ENCODE measurements at regions not wholly inside any gene's neighbourhood (a gene's known extent, or its start where the extent isn't known, plus 50 kb on each side); places are given as distances from the start of the nearest gene placed in this dataset.

DNA sequence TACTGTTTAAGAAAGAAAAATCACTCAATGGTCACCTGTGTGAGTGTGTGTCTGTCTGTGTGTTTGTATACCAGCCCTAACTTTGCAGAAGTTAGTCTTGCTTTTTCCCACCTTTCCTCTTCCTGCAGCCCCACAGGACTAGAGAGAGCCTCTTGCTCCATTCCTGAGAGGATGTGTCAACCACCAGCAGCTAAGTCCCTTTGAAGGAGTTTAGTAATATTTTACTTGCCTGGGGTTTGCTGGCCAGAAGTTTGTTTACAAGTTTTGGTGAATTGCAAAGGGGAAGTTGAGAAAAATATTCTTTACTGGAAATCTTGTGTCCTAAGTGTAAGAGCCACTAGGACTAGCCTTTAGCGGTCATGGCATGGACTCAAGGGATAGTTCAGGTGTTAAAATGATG is 316.2 kb downstream of the BRINP1 start:
- TF ChIP-seq, protein P1, sequence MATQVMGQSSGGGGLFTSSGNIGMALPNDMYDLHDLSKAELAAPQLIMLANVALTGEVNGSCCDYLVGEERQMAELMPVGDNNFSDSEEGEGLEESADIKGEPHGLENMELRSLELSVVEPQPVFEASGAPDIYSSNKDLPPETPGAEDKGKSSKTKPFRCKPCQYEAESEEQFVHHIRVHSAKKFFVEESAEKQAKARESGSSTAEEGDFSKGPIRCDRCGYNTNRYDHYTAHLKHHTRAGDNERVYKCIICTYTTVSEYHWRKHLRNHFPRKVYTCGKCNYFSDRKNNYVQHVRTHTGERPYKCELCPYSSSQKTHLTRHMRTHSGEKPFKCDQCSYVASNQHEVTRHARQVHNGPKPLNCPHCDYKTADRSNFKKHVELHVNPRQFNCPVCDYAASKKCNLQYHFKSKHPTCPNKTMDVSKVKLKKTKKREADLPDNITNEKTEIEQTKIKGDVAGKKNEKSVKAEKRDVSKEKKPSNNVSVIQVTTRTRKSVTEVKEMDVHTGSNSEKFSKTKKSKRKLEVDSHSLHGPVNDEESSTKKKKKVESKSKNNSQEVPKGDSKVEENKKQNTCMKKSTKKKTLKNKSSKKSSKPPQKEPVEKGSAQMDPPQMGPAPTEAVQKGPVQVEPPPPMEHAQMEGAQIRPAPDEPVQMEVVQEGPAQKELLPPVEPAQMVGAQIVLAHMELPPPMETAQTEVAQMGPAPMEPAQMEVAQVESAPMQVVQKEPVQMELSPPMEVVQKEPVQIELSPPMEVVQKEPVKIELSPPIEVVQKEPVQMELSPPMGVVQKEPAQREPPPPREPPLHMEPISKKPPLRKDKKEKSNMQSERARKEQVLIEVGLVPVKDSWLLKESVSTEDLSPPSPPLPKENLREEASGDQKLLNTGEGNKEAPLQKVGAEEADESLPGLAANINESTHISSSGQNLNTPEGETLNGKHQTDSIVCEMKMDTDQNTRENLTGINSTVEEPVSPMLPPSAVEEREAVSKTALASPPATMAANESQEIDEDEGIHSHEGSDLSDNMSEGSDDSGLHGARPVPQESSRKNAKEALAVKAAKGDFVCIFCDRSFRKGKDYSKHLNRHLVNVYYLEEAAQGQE (IDR thresholded peaks at IDR 0.05; ENCODE audit: insufficient read depth in 1 of 2, low read depth in 2 of 2, low read length in 2 of 2), result no peak
- no peak for TF ChIP-seq POLR2AphosphoS5 (IDR thresholded peaks at IDR 0.05; ENCODE audit: low read depth, low read length)
- TF ChIP-seq SIN3A (IDR thresholded peaks at IDR 0.05; ENCODE audit: borderline replicate concordance, insufficient read depth, low read length), result no peak
- no peak for TF ChIP-seq TAF1 (IDR thresholded peaks at IDR 0.05; ENCODE audit: borderline replicate concordance, insufficient read depth, low read length)
- TF ChIP-seq FOXP2 (optimal IDR thresholded peaks at IDR 0.05; ENCODE audit: borderline replicate concordance, extremely low read depth, extremely low read length, insufficient read depth), result no peak

DNA sequence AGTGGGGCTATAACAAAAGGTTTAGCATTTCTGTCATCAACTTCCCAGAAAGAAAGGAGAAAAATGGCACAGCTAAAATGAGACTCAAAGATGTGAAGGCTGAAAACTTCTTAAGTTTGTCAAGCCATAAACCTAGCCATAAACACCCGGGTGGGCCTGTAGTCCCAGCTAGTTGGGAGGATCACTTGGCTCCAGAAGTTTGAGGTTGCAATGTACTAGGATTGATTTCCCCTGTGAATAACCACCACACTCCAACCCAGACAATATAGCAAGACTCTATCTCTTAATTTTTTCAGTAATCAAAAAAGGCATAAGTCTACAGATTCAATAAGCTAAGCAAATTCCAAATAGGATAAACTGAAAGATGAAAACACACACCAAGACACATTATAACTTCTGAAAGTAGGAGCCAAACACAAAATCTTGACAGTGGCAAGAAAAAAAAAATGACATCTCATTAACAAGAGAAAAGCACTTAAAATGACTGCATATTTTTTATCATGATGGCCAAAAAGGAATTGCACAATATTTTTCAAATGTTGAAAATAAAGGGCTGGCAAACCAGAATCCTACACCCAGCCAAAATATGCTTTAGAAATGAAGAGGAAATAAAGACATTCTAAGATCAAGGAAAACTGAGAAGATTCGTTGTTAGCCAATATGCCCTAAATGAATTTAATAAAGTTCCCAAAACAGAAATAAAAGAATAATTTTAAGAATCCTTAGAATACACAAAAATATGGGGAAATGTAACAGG is 308.4 kb downstream of the BRINP1 start:
- TF ChIP-seq POLR2AphosphoS5 (IDR thresholded peaks at IDR 0.05; ENCODE audit: low read depth, low read length) (no peak), SIN3A (IDR thresholded peaks at IDR 0.05; ENCODE audit: borderline replicate concordance, insufficient read depth, low read length) (no peak), FOXP2 (optimal IDR thresholded peaks at IDR 0.05; ENCODE audit: borderline replicate concordance, extremely low read depth, extremely low read length, insufficient read depth) (no peak), TAF1 (IDR thresholded peaks at IDR 0.05; ENCODE audit: borderline replicate concordance, insufficient read depth, low read length) (no peak)
- TF ChIP-seq, protein P1 (IDR thresholded peaks at IDR 0.05; ENCODE audit: insufficient read depth in 1 of 2, low read depth in 2 of 2, low read length in 2 of 2), result no peak

DNA sequence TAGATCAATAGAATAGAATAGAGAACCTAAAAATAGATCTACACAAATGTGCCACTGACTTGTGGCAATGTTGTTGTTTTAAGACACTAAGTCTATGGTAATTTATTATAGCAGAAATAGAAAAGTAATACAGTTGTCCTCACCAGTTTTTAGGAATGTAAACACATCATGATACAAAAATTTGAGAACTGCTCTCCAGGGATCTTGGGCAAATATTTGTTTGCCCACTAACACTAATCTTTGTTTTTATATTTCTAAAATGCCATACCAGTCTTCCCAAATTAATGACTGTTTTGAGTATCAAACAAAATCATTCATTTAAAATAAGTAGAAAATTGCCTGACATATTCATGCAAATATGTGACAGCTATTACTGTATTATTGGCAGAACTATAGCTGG is 297.6 kb downstream of the BRINP1 start:
- TF ChIP-seq, protein P1 (IDR thresholded peaks at IDR 0.05; ENCODE audit: insufficient read depth in 1 of 2, low read depth in 2 of 2, low read length in 2 of 2), result no peak
- no peak for TF ChIP-seq SIN3A (IDR thresholded peaks at IDR 0.05; ENCODE audit: borderline replicate concordance, insufficient read depth, low read length)
- TF ChIP-seq TAF1 (IDR thresholded peaks at IDR 0.05; ENCODE audit: borderline replicate concordance, insufficient read depth, low read length), result no peak
- no peak for TF ChIP-seq POLR2AphosphoS5 (IDR thresholded peaks at IDR 0.05; ENCODE audit: low read depth, low read length)
- no peak for TF ChIP-seq FOXP2 (optimal IDR thresholded peaks at IDR 0.05; ENCODE audit: borderline replicate concordance, extremely low read depth, extremely low read length, insufficient read depth)

DNA sequence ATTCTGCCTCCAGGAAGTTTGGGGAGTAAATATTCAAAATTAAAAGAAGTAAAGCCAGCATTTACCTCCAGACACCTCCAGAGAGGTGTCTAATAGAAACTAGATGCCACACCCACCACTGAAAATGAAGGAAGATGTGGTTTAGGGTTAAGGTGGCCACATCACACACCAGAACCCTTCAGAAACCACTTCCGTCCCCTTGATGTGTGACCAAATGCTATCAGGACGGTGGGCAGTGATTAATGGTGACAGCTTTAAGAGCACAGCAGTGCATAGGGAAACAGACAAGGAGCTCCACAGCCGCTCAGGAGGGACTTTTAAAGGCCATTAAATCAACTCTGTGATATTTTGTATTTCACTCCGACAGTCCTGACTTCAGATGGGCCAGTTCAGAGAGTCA is 295.2 kb downstream of the BRINP1 start:
- TF ChIP-seq, protein P1 (IDR thresholded peaks at IDR 0.05; ENCODE audit: insufficient read depth in 1 of 2, low read depth in 2 of 2, low read length in 2 of 2), result no peak
- no peak for TF ChIP-seq TAF1 (IDR thresholded peaks at IDR 0.05; ENCODE audit: borderline replicate concordance, insufficient read depth, low read length)
- TF ChIP-seq FOXP2 (optimal IDR thresholded peaks at IDR 0.05; ENCODE audit: borderline replicate concordance, extremely low read depth, extremely low read length, insufficient read depth), result no peak
- TF ChIP-seq SIN3A (IDR thresholded peaks at IDR 0.05; ENCODE audit: borderline replicate concordance, insufficient read depth, low read length), result no peak
